IPS-20b (cell line): ENCODE measurements at regions not wholly inside any gene's neighbourhood (a gene's known extent, or its start where the extent isn't known, plus 50 kb on each side); places are given as distances from the start of the nearest gene placed in this dataset.

Source experiments
- H3K27ac ChIP-seq: one replicate; pipeline ENCODE4 v1.5.1; 2013; ENCODE audit warnings: low read length
- H3K27me3 ChIP-seq: 2 replicates; pipeline ENCODE4 v1.6.1; 2013; ENCODE audit warnings: mild to moderate bottlenecking, low read length, inconsistent platforms; ENCODE audit not compliant: insufficient read depth
- H3K36me3 ChIP-seq: 2 replicates; pipeline ENCODE4 v1.6.1; 2013; ENCODE audit warnings: low read depth, mild to moderate bottlenecking, inconsistent platforms, low read length, moderate library complexity; ENCODE audit not compliant: insufficient read depth
- H3K4me1 ChIP-seq: 2 replicates; pipeline ENCODE4 v1.6.1; 2013; ENCODE audit warnings: mild to moderate bottlenecking, control low read depth, inconsistent platforms, low read length, moderate library complexity; ENCODE audit not compliant: insufficient read depth
- H3K4me3 ChIP-seq: 2 replicates; pipeline ENCODE4 v1.5.1; 2013; ENCODE audit warnings: mild to moderate bottlenecking, low read length, inconsistent platforms
- H3K9ac ChIP-seq: 2 replicates; pipeline ENCODE4 v1.6.1; 2013; ENCODE audit warnings: low read depth, mild to moderate bottlenecking, inconsistent platforms, low read length, moderate library complexity
- H3K9me3 ChIP-seq: 2 replicates; pipeline ENCODE4 v1.6.1; 2013; ENCODE audit warnings: mild to moderate bottlenecking, low read depth, low read length, inconsistent platforms; ENCODE audit not compliant: insufficient read depth

DNA sequence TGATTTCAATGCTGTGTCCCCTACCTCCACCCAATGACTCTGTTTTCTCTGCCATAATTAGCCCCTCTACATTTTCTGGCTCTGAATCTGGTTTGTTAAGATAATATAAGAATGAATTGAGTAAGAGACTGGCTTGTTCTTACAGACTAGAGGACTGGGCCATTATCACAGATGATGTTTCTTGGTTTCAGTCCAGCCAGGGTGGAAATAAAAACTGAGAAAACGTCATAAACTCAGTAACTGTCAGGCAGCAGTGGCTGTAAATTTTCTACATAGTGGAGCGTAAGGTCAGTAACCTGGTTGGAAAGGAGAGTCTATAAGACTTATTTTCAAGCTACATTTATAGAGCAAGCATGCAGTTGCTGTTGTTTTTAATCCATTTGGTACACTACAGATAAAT is 485.4 kb downstream of the HTR7 start:
- no peaks in the 10 kb centered on the region for H3K36me3 ChIP-seq
- H3K9me3 ChIP-seq, result no peaks in the 10 kb centered on the region
- no peaks in the 10 kb centered on the region for H3K4me1 ChIP-seq
- no peak overlapping the region for H3K4me3 ChIP-seq
- H3K9ac ChIP-seq, result no peak overlapping the region
- no peaks in the 10 kb centered on the region for H3K27me3 ChIP-seq
- no peak overlapping the region for H3K27ac ChIP-seq

DNA sequence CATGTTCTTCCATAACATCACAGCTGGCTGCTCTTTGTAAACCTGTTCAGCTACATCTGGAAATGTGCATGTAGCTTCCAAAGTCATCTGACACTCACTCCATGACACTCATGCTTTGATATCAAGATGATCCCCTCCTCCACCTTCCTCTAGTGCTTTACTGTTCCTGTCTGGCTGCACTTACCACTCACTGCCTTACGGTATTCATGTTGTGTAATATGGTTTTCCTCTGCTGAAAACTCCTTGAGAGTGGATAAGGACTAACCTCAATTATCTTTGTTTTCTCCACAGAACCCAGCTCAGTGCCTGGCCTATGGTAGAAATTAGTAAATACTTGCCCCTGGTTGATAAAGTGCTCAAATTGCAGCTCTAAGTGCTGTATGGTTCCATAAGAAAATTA is 483.9 kb downstream of the HTR7 start:
- Histone ChIP-seq H3K27ac (no peak overlapping the region), H3K27me3 (no peaks in the 10 kb centered on the region), H3K4me1 (no peaks in the 10 kb centered on the region), H3K36me3 (no peaks in the 10 kb centered on the region), H3K9ac (no peak overlapping the region), H3K4me3 (no peak overlapping the region), H3K9me3 (no peaks in the 10 kb centered on the region)

GRCh38 chr10:90378524-90379076 is 479.2 kb downstream of the HTR7 start:
- no peaks in the 10 kb centered on the region for H3K27me3 ChIP-seq
- peaks cover 3% of the 10 kb centered on the region; the same call in 1 of the 2 replicates for H3K4me1 ChIP-seq
- H3K36me3 ChIP-seq, result no peaks in the 10 kb centered on the region

DNA sequence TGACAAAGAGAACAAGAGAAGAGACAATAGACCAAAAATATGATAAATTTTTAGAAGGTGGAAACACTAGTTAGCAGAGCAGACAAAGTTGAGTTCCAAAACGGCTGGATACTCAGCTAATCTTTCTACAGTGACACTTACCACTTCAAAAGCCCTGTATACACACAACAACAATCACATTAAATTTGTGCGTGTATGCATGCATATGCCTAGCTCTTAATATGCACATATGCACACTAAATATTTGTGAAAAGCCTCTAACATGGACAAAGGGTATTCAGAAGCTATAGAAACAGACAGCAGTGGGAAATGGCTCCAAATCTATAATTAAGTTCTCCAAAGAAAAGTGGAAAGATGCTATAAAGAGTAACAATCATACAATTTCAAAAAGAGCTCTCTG is 476.4 kb downstream of the HTR7 start:
- Histone ChIP-seq H3K4me3 (no peak overlapping the region), H3K9me3 (no peaks in the 10 kb centered on the region), H3K27me3 (no peaks in the 10 kb centered on the region), H3K36me3 (no peaks in the 10 kb centered on the region), H3K9ac (no peak overlapping the region), H3K27ac (no peak overlapping the region), H3K4me1 (peaks cover 9% of the 10 kb centered on the region; the same call in 1 of the 2 replicates)

More at GRCh38 chr10:90378524-90379076, 479.2 kb downstream of the HTR7 start:
- Histone ChIP-seq H3K27ac (no peak overlapping the region), H3K9ac (no peak overlapping the region), H3K9me3 (no peaks in the 10 kb centered on the region), H3K4me3 (no peak overlapping the region)

- no peak overlapping the region for H3K9ac ChIP-seq
- peaks cover 14% of the 10 kb centered on the region; the same call in 1 of the 2 replicates for H3K4me1 ChIP-seq
- no peak overlapping the region for H3K4me3 ChIP-seq
These were observed 468.0 kb downstream of the HTR7 start for GRCh38 chr10:90389876-90390275.

DNA sequence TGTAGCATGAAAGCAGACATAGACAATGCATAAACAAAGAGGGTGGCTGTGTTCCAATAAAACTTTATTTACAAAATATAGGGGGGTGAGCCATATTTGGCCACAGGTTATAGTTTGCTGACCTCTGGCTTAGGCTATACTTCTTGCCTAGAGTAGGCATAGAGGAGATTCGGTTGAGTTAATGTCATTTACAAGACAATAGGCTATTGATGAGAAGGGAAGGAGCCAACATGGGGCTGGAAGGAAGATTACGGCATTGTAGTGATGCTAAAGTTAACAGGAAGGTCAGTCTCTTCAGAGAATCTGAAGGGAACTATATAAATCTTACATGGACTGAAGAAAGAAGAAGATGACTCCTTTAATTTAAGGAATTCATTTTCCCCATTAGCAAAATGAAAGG is 463.5 kb downstream of the HTR7 start:
- no peak overlapping the region for H3K9ac ChIP-seq
- peak overlapping the region; percentile 28; the same call in 1 of the 2 replicates for H3K4me3 ChIP-seq
- no peaks in the 10 kb centered on the region for H3K9me3 ChIP-seq
- H3K27me3 ChIP-seq, result no peaks in the 10 kb centered on the region
- no peaks in the 10 kb centered on the region for H3K36me3 ChIP-seq
- H3K27ac ChIP-seq, result no peak overlapping the region
- H3K4me1 ChIP-seq, result peaks cover 14% of the 10 kb centered on the region; the same call in 1 of the 2 replicates

More at GRCh38 chr10:90389876-90390275, 468.0 kb downstream of the HTR7 start:
- no peak overlapping the region for H3K27ac ChIP-seq
- H3K9me3 ChIP-seq, result no peaks in the 10 kb centered on the region
- no peaks in the 10 kb centered on the region for H3K36me3 ChIP-seq
- no peaks in the 10 kb centered on the region for H3K27me3 ChIP-seq

GRCh38 chr10:90396721-90397120 is 461.1 kb downstream of the HTR7 start:
- H3K4me1 ChIP-seq, result peaks cover 14% of the 10 kb centered on the region; the same call in 1 of the 2 replicates
- H3K9me3 ChIP-seq, result no peaks in the 10 kb centered on the region
- no peak overlapping the region for H3K27ac ChIP-seq
- no peak overlapping the region for H3K9ac ChIP-seq
- no peaks in the 10 kb centered on the region for H3K27me3 ChIP-seq
- H3K36me3 ChIP-seq, result no peaks in the 10 kb centered on the region
- H3K4me3 ChIP-seq, result no peak overlapping the region

DNA sequence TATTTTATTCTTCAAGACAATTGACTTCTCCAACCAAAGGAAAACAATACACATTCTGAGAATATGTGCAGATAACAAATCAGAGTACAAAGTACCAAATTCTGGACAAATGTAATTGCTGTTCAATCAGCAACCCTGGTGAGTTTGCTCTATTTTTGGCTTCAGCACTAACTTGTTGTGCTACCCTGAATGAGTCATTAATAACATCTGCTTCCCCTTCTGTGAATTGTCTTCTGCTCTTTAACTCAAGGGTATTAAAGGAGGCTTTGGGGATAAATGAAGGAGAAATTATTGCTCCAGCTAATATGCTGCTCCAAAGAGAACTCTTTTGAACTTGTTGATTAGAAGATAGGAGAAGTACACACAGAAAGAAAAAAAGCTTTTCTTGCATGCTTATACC is 459.3 kb downstream of the HTR7 start:
- Histone ChIP-seq H3K36me3 (no peaks in the 10 kb centered on the region), H3K4me1 (peaks cover 18% of the 10 kb centered on the region; the same call in 1 of the 2 replicates), H3K27me3 (no peaks in the 10 kb centered on the region), H3K27ac (no peak overlapping the region), H3K9ac (no peak overlapping the region), H3K4me3 (no peak overlapping the region), H3K9me3 (no peaks in the 10 kb centered on the region)

DNA sequence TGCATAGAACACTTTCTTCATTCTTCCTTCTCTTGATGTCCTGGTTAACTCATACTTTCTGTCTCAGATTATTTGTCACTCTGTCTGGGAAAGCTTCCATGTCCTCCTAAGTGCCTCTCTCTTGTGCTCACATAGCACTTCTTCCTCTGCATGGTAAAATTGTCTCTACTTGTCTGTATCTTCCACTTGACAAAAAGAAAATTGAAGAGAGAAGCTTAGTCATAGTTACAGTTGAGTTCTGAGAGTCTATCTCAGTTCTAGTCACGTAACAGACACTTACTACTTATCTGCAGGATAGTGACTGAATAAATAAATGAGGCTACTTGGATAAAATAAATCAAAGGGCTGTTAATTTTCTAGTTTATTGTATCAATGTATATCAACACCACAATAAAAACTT is 458.1 kb downstream of the HTR7 start:
- Histone ChIP-seq H3K4me1 (peaks cover 8% of the 10 kb centered on the region; the same call in 1 of the 2 replicates), H3K27me3 (no peaks in the 10 kb centered on the region), H3K27ac (no peak overlapping the region), H3K9ac (no peak overlapping the region), H3K4me3 (no peak overlapping the region), H3K36me3 (no peaks in the 10 kb centered on the region), H3K9me3 (no peaks in the 10 kb centered on the region)

GRCh38 chr10:90403211-90404000 is 454.4 kb downstream of the HTR7 start:
- H3K27me3 ChIP-seq, result no peaks in the 10 kb centered on the region
- H3K4me1 ChIP-seq, result peaks cover 8% of the 10 kb centered on the region; the same call in 1 of the 2 replicates
- H3K36me3 ChIP-seq, result no peaks in the 10 kb centered on the region
- no peak overlapping the region for H3K27ac ChIP-seq
- H3K9ac ChIP-seq, result no peak overlapping the region
- no peak overlapping the region for H3K4me3 ChIP-seq
- no peaks in the 10 kb centered on the region for H3K9me3 ChIP-seq

DNA sequence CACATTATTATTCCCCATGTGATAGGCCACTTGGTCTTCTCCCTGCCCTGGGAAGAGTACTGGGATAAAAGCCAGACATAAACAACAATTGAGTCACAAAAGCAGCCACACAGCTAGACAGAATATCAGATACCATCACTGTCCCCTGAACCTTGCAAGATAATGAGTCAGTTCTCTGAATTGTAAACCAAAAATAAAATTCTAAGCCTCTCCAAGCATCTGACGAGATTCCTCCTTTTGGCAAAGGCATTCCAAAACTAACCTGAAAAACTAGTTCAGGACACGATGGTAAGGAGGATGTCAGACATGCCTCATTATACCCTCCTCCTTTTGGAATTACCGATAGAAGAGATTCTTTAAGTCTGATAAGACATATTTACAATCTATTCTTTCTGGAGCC is 450.7 kb downstream of the HTR7 start:
- Histone ChIP-seq H3K9me3 (peaks cover 14% of the 10 kb centered on the region), H3K4me3 (no peak overlapping the region), H3K9ac (no peak overlapping the region), H3K4me1 (peaks cover 8% of the 10 kb centered on the region; the same call in 1 of the 2 replicates), H3K27me3 (no peaks in the 10 kb centered on the region), H3K36me3 (no peaks in the 10 kb centered on the region), H3K27ac (no peak overlapping the region)

DNA sequence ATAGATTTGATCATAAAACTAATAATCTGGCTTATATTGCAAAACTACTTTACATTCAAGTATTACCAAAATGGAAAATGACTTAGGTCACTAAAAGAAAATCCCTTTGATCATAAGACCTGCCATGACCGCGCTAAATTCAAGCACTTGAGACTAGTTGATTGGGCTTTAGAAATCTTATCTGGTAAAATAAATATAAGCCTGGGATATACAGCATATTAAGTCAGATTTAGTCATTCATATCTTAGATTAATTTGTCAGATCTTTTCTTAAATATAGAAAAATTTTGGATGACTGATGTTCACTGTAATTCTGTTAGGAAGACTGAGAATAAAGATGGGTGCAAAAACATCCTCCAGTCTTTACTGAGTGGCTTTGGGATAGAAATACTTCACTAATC is 450.0 kb downstream of the HTR7 start:
- Histone ChIP-seq H3K4me1 (0 out of 2 replicates have a peak, but pooled peaks cover 2% of the 10 kb centered on the region), H3K36me3 (no peaks in the 10 kb centered on the region), H3K27ac (no peak overlapping the region), H3K4me3 (no peak overlapping the region), H3K9me3 (peaks cover 14% of the 10 kb centered on the region), H3K9ac (no peak overlapping the region), H3K27me3 (no peaks in the 10 kb centered on the region)
